ENCODE measurements at regions not wholly inside any gene's neighbourhood (a gene's known extent, or its start where the extent isn't known, plus 50 kb on each side); places are given as distances from the start of the nearest gene placed in this dataset.

- TF ChIP-seq CTCF (IDR thresholded peaks at IDR 0.05), result no peak
- no peak for TF ChIP-seq POLR2A (IDR thresholded peaks at IDR 0.05)
Measured at GRCh38 chr19:30089086-30089665, 147.1 kb downstream of the URI1 start.
